Tibial nerve (tissue), 4 donors: ENCODE measurements at regions not wholly inside any gene's neighbourhood (a gene's known extent, or its start where the extent isn't known, plus 50 kb on each side); places are given as distances from the start of the nearest gene placed in this dataset.
"Not testable (repeated sequence)": the region's sequence is repeated elsewhere in the genome, so short reads cannot be mapped to it uniquely, and the experiment has no call there.

Experiments
- DNase-seq, 2 donors: peaks; one replicate each; pipeline ENCODE4 v3.0.0-alpha.2; 2019; ENCODE audit warnings: low spot score in 2 of 2
- H3K27ac ChIP-seq, 4 donors: fragments of 200-600 bp; sonication (generic) in 3 of 4; one replicate each; pipeline ENCODE4 v1.5.1; 2017 to 2019; ENCODE audit warnings: mild to moderate bottlenecking in 1 of 4
- H3K27me3 ChIP-seq, 2 donors: fragments of 200-600 bp; sonication (generic) in 1 of 2; one replicate each; pipeline versions ENCODE4 v1.5.1 to v1.6.0; 2017 to 2019
- H3K36me3 ChIP-seq, 3 donors: fragments of 200-600 bp; sonication (generic); one replicate each; pipeline ENCODE4 v1.5.1; 2018 to 2019
- H3K4me1 ChIP-seq, 4 donors: fragments of 200-600 bp; sonication (generic) in 3 of 4; one replicate each; pipeline ENCODE4 v1.5.1; 2017 to 2019
- H3K4me3 ChIP-seq, 4 donors: fragments of 200-600 bp; sonication (generic) in 3 of 4; one replicate each; pipeline ENCODE4 v1.5.1; 2017 to 2019; ENCODE audit warnings: mild to moderate bottlenecking in 1 of 4, moderate library complexity in 1 of 4
- H3K9me3 ChIP-seq, 4 donors: fragments of 200-600 bp; sonication (generic) in 3 of 4; one replicate each; pipeline ENCODE4 v1.5.1; 2017 to 2019
- CTCF ChIP-seq, 5 experiments: fragments of 200-600 bp in 3 of 5; fragments of 450-650 bp in 2 of 5; sonication (generic) in 3 of 5; IDR thresholded peaks; one replicate each; pipeline ENCODE4 v1.5.1; 2016 to 2019; ENCODE audit warnings: antibody characterized with exemption in 5 of 5, mild to moderate bottlenecking in 3 of 5, moderate library complexity in 2 of 5
- EP300 ChIP-seq, 2 donors: sonication (generic); formaldehyde crosslinking; IDR thresholded peaks; one replicate each; pipeline ENCODE4 v1.6.1; 2017; ENCODE audit warnings: antibody characterized with exemption in 2 of 2, mild to moderate bottlenecking in 1 of 2
- POLR2A ChIP-seq, 2 donors: fragments of 450-650 bp; IDR thresholded peaks; one replicate each; pipeline ENCODE4 v1.6.1; 2017; ENCODE audit warnings: antibody characterized with exemption in 2 of 2, mild to moderate bottlenecking in 2 of 2, moderate library complexity in 2 of 2
- WGBS, 2 donors: methylation state at CpG; one replicate each; pipeline ENCODE4 v1.1.5; 2018; 5-methylcytosine and 5-hydroxymethylcytosine counted together

- TF ChIP-seq POLR2A (IDR thresholded peaks at IDR 0.05) (no peak), CTCF (IDR thresholded peaks at IDR 0.05) (no peak), EP300 (IDR thresholded peaks at IDR 0.05) (no peak)
- H3K4me1 ChIP-seq, result no peaks in the 10 kb centered on the region
- no peak for DNase-seq
- peaks cover 0 to 3% (median 0%) of the 10 kb centered on the region in 4 donors for H3K9me3 ChIP-seq
- WGBS, 2 donors, result 80 to 92% methylated on average over 4 of the region's 4 CpGs
- H3K36me3 ChIP-seq, result no peaks in the 10 kb centered on the region
- H3K27ac ChIP-seq, result no peak overlapping the region
- H3K4me3 ChIP-seq, result no peak overlapping the region
- no peaks in the 10 kb centered on the region for H3K27me3 ChIP-seq
Measured at GRCh38 chr2:47728551-47728950, 54.4 kb upstream of the MSH6 start.

- H3K27me3 ChIP-seq, result no peaks in the 10 kb centered on the region
- no peaks in the 10 kb centered on the region for H3K36me3 ChIP-seq
- WGBS, 2 donors, result 85 to 88% methylated on average over 3 of the region's 3 CpGs
- peaks cover 0 to 3% (median 0%) of the 10 kb centered on the region in 4 donors for H3K9me3 ChIP-seq
- no peak overlapping the region for H3K27ac ChIP-seq
- H3K4me3 ChIP-seq, result no peak overlapping the region
- DNase-seq, result no peak
- TF ChIP-seq CTCF (IDR thresholded peaks at IDR 0.05), result no peak
- TF ChIP-seq EP300 (IDR thresholded peaks at IDR 0.05), result no peak
- TF ChIP-seq POLR2A (IDR thresholded peaks at IDR 0.05), result no peak
- no peaks in the 10 kb centered on the region for H3K4me1 ChIP-seq
Measured at GRCh38 chr2:47727956-47728355, 55.0 kb upstream of the MSH6 start.

- H3K9me3 ChIP-seq, H3K4me1 ChIP-seq, H3K27ac ChIP-seq, H3K36me3 ChIP-seq, H3K27me3 ChIP-seq, DNase-seq, H3K4me3 ChIP-seq: not testable (repeated sequence)
- 40 to 79% methylated on average over 1 of the region's 1 CpG for WGBS, 2 donors
Measured at GRCh38 chr2:47726978-47727377, 56.0 kb upstream of the MSH6 start.

- Histone ChIP-seq H3K27me3 (no peaks in the 10 kb centered on the region), H3K27ac (no peak overlapping the region), H3K9me3 (peaks cover 0 to 3% (median 0%) of the 10 kb centered on the region in 4 donors), H3K4me1 (no peaks in the 10 kb centered on the region), H3K4me3 (no peak overlapping the region), H3K36me3 (no peaks in the 10 kb centered on the region)
- TF ChIP-seq EP300 (IDR thresholded peaks at IDR 0.05) (no peak), CTCF (IDR thresholded peaks at IDR 0.05) (no peak), POLR2A (IDR thresholded peaks at IDR 0.05) (no peak)
- WGBS, 2 donors, result 96 to 100% methylated on average over 2 of the region's 2 CpGs
- no peak for DNase-seq
Measured at GRCh38 chr2:47725808-47726207, 57.1 kb upstream of the MSH6 start.

GRCh38 chr2:47724221-47724981 lies 58.5 kb upstream of the MSH6 start:
- TF ChIP-seq POLR2A (IDR thresholded peaks at IDR 0.05), result no peak
- no peak for TF ChIP-seq CTCF (IDR thresholded peaks at IDR 0.05)
- TF ChIP-seq EP300 (IDR thresholded peaks at IDR 0.05), result no peak
- Histone ChIP-seq H3K4me3 (no peak overlapping the region), H3K27ac (no peak overlapping the region), H3K9me3 (peaks cover 0 to 2% (median 0%) of the 10 kb centered on the region in 4 donors), H3K4me1 (no peaks in the 10 kb centered on the region), H3K36me3 (no peaks in the 10 kb centered on the region), H3K27me3 (no peaks in the 10 kb centered on the region)
- DNase-seq, result no peak
- 89 to 91% methylated on average over 9 of the region's 9 CpGs for WGBS, 2 donors
